ENCODE measurements at regions not wholly inside any gene's neighbourhood (a gene's known extent, or its start where the extent isn't known, plus 50 kb on each side); places are given as distances from the start of the nearest gene placed in this dataset.

DNA sequence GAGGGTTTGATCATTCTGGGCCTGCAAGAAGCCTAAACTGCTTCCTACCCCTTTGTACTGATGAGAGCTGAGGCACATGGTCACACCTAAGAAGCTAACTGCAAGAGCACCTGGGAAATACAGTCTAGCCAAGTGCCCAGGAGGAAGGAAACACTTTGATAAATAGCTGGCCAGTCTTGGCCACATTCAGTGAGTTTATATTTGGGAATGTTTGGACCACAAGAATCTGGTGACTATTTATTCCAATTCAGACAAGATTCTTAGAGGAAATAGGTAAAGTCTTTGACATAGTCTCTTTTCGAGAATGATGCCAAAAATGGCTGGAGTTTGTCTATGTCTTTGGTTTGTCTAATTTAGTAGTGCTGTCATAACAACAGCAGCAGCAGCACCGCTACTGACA lies 213.6 kb downstream of the KIF20B start:
- 82% methylated on average over 2 of the region's 2 CpGs for WGBS
- H3K27ac ChIP-seq (ENCODE audit: low read depth in 1 of 2, low read length in 2 of 2) = no peak overlapping the region
- H3K27me3 ChIP-seq (ENCODE audit: control insufficient read depth in 4 of 4, insufficient read depth in 4 of 4, low read length in 3 of 4) = no peaks in the 10 kb centered on the region

DNA sequence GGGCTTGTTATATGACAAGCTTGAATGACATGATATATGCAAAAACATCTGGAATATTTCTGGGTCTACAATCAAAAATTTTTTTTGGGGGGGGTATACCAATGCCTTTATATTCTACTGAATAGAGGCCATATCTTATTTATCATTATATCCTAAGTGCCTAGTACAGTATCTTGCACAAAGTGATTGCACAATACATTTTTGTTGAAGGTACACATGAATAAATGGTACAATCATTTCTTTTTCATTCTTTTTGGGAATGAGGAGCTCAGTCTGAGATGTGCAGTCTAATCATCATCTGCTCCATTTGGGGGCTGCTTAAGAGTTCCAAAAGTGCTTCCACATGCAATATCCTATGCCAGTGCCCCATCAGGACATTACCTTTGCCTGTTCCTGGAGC lies 214.6 kb downstream of the KIF20B start:
- TF ChIP-seq HNF4A (conservative IDR thresholded peaks at IDR 0.05) (no peak), GABPA (IDR thresholded peaks at IDR 0.05 in 1 of 2, conservative IDR thresholded peaks at IDR 0.05 in 1 of 2) (no peak), HNF4G (IDR thresholded peaks at IDR 0.05) (no peak), EGR1 (IDR thresholded peaks at IDR 0.05; ENCODE audit: low read depth in 2 of 2) (no peak), RAD21 (IDR thresholded peaks at IDR 0.05) (no peak), FOXA1 (IDR thresholded peaks at IDR 0.05) (no peak)
- TF ChIP-seq, protein P1, sequence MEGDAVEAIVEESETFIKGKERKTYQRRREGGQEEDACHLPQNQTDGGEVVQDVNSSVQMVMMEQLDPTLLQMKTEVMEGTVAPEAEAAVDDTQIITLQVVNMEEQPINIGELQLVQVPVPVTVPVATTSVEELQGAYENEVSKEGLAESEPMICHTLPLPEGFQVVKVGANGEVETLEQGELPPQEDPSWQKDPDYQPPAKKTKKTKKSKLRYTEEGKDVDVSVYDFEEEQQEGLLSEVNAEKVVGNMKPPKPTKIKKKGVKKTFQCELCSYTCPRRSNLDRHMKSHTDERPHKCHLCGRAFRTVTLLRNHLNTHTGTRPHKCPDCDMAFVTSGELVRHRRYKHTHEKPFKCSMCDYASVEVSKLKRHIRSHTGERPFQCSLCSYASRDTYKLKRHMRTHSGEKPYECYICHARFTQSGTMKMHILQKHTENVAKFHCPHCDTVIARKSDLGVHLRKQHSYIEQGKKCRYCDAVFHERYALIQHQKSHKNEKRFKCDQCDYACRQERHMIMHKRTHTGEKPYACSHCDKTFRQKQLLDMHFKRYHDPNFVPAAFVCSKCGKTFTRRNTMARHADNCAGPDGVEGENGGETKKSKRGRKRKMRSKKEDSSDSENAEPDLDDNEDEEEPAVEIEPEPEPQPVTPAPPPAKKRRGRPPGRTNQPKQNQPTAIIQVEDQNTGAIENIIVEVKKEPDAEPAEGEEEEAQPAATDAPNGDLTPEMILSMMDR (IDR thresholded peaks at IDR 0.05; ENCODE audit: low read depth, low read length, missing input control) = no peak
- Histone ChIP-seq H3K27me3 (ENCODE audit: control insufficient read depth in 4 of 4, insufficient read depth in 4 of 4, low read length in 3 of 4) (no peaks in the 10 kb centered on the region), H3K27ac (ENCODE audit: low read depth in 1 of 2, low read length in 2 of 2) (no peak overlapping the region), H3K4me3 (ENCODE audit: low read depth in 1 of 3, low read length in 3 of 3) (no peak overlapping the region), H3K9ac (ENCODE audit: low read depth in 1 of 2, low read length in 2 of 2) (no peak overlapping the region), H3K4me1 (ENCODE audit: control insufficient read depth in 4 of 4, insufficient read depth in 4 of 4, low read length in 3 of 4) (no peaks in the 10 kb centered on the region), H3K9me3 (ENCODE audit: control insufficient read depth in 4 of 4, low read length in 3 of 4) (no peaks in the 10 kb centered on the region), H3K36me3 (ENCODE audit: control insufficient read depth in 4 of 4, insufficient read depth in 3 of 4, low read depth in 1 of 4, low read length in 3 of 4) (no peaks in the 10 kb centered on the region)
- no peak for DNase-seq (ENCODE audit: low spot score)

More for the DNA sequence above, 213.6 kb downstream of the KIF20B start:
- H3K4me1 ChIP-seq (ENCODE audit: control insufficient read depth in 4 of 4, insufficient read depth in 4 of 4, low read length in 3 of 4) = no peaks in the 10 kb centered on the region
- no peak for DNase-seq (ENCODE audit: low spot score)
- H3K9ac ChIP-seq (ENCODE audit: low read depth in 1 of 2, low read length in 2 of 2) = no peak overlapping the region
- H3K9me3 ChIP-seq (ENCODE audit: control insufficient read depth in 4 of 4, low read length in 3 of 4) = no peaks in the 10 kb centered on the region
- no peak overlapping the region for H3K4me3 ChIP-seq (ENCODE audit: low read depth in 1 of 3, low read length in 3 of 3)
- no peaks in the 10 kb centered on the region for H3K36me3 ChIP-seq (ENCODE audit: control insufficient read depth in 4 of 4, insufficient read depth in 3 of 4, low read depth in 1 of 4, low read length in 3 of 4)
- TF ChIP-seq HNF4A (conservative IDR thresholded peaks at IDR 0.05) (no peak), JUND (IDR thresholded peaks at IDR 0.05) (no peak), RXRA (IDR thresholded peaks at IDR 0.05) (no peak), NR2F2 (IDR thresholded peaks at IDR 0.05) (no peak), HNF4G (IDR thresholded peaks at IDR 0.05) (no peak), YY1 (IDR thresholded peaks at IDR 0.05) (no peak), FOXA2 (IDR thresholded peaks at IDR 0.05) (no peak), SP1 (IDR thresholded peaks at IDR 0.05) (no peak), EGR1 (IDR thresholded peaks at IDR 0.05; ENCODE audit: low read depth in 2 of 2) (no peak), RAD21 (IDR thresholded peaks at IDR 0.05) (no peak), GABPA (IDR thresholded peaks at IDR 0.05 in 1 of 2, conservative IDR thresholded peaks at IDR 0.05 in 1 of 2) (no peak)
- TF ChIP-seq, protein P2, sequence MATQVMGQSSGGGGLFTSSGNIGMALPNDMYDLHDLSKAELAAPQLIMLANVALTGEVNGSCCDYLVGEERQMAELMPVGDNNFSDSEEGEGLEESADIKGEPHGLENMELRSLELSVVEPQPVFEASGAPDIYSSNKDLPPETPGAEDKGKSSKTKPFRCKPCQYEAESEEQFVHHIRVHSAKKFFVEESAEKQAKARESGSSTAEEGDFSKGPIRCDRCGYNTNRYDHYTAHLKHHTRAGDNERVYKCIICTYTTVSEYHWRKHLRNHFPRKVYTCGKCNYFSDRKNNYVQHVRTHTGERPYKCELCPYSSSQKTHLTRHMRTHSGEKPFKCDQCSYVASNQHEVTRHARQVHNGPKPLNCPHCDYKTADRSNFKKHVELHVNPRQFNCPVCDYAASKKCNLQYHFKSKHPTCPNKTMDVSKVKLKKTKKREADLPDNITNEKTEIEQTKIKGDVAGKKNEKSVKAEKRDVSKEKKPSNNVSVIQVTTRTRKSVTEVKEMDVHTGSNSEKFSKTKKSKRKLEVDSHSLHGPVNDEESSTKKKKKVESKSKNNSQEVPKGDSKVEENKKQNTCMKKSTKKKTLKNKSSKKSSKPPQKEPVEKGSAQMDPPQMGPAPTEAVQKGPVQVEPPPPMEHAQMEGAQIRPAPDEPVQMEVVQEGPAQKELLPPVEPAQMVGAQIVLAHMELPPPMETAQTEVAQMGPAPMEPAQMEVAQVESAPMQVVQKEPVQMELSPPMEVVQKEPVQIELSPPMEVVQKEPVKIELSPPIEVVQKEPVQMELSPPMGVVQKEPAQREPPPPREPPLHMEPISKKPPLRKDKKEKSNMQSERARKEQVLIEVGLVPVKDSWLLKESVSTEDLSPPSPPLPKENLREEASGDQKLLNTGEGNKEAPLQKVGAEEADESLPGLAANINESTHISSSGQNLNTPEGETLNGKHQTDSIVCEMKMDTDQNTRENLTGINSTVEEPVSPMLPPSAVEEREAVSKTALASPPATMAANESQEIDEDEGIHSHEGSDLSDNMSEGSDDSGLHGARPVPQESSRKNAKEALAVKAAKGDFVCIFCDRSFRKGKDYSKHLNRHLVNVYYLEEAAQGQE (IDR thresholded peaks at IDR 0.05) = no peak
- TF ChIP-seq, protein P3, sequence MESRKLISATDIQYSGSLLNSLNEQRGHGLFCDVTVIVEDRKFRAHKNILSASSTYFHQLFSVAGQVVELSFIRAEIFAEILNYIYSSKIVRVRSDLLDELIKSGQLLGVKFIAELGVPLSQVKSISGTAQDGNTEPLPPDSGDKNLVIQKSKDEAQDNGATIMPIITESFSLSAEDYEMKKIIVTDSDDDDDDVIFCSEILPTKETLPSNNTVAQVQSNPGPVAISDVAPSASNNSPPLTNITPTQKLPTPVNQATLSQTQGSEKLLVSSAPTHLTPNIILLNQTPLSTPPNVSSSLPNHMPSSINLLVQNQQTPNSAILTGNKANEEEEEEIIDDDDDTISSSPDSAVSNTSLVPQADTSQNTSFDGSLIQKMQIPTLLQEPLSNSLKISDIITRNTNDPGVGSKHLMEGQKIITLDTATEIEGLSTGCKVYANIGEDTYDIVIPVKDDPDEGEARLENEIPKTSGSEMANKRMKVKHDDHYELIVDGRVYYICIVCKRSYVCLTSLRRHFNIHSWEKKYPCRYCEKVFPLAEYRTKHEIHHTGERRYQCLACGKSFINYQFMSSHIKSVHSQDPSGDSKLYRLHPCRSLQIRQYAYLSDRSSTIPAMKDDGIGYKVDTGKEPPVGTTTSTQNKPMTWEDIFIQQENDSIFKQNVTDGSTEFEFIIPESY (IDR thresholded peaks at IDR 0.05) = no peak
- TF ChIP-seq, protein P4, sequence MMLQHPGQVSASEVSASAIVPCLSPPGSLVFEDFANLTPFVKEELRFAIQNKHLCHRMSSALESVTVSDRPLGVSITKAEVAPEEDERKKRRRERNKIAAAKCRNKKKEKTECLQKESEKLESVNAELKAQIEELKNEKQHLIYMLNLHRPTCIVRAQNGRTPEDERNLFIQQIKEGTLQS (IDR thresholded peaks at IDR 0.05) = no peak
- TF ChIP-seq, protein P5, sequence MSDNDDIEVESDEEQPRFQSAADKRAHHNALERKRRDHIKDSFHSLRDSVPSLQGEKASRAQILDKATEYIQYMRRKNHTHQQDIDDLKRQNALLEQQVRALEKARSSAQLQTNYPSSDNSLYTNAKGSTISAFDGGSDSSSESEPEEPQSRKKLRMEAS (IDR thresholded peaks at IDR 0.05) = no peak
- TF ChIP-seq, protein P1 (IDR thresholded peaks at IDR 0.05; ENCODE audit: low read depth, low read length, missing input control) = no peak
